ENCODE measurements at regions not wholly inside any gene's neighbourhood (a gene's known extent, or its start where the extent isn't known, plus 50 kb on each side); places are given as distances from the start of the nearest gene placed in this dataset.

- H3K27me3 ChIP-seq (ENCODE audit: control insufficient read depth, insufficient read depth, low read length) = no peaks in the 10 kb centered on the region
- no peak overlapping the region for H3K27ac Mint-ChIP-seq
- H3K4me1 ChIP-seq (ENCODE audit: control insufficient read depth, insufficient read depth, low read length) = no peaks in the 10 kb centered on the region
- H3K9me3 ChIP-seq (ENCODE audit: control insufficient read depth, insufficient read depth, low read length) = no peaks in the 10 kb centered on the region
- no peak overlapping the region for H3K27ac ChIP-seq (ENCODE audit: low read length)
- intact Hi-C loops (cut with micrococcal nuclease) = no loop called here
- no peaks in the 10 kb centered on the region for H3K9me3 Mint-ChIP-seq
- TF ChIP-seq CTCF (IDR thresholded peaks at IDR 0.05) = peak; percentile 35
- ATAC-seq = peak in 1 of 3 donors; percentile 30
- peaks cover 0 to 14% of the 10 kb centered on the region in 2 donors for H3K4me1 Mint-ChIP-seq
- no peak overlapping the region for H3K4me3 ChIP-seq (ENCODE audit: low read length)
- DNase-seq = peak in 1 of 2 donors; percentile 29
- no peaks in the 10 kb centered on the region for H3K36me3 Mint-ChIP-seq
- 26% methylated on average over 30 of the region's 30 CpGs for WGBS (ENCODE audit: insufficient coverage)
- peaks cover 21 to 22% of the 10 kb centered on the region in 2 donors for H3K27me3 Mint-ChIP-seq (ENCODE audit: low read depth in 2 of 2)
- H3K4me3 Mint-ChIP-seq = no peak overlapping the region
- no peaks in the 10 kb centered on the region for H3K36me3 ChIP-seq (ENCODE audit: control insufficient read depth, insufficient read depth, low read length)
Measured at GRCh38 chr7:131692131-131692960, 135.9 kb upstream of the PODXL start.

DNA sequence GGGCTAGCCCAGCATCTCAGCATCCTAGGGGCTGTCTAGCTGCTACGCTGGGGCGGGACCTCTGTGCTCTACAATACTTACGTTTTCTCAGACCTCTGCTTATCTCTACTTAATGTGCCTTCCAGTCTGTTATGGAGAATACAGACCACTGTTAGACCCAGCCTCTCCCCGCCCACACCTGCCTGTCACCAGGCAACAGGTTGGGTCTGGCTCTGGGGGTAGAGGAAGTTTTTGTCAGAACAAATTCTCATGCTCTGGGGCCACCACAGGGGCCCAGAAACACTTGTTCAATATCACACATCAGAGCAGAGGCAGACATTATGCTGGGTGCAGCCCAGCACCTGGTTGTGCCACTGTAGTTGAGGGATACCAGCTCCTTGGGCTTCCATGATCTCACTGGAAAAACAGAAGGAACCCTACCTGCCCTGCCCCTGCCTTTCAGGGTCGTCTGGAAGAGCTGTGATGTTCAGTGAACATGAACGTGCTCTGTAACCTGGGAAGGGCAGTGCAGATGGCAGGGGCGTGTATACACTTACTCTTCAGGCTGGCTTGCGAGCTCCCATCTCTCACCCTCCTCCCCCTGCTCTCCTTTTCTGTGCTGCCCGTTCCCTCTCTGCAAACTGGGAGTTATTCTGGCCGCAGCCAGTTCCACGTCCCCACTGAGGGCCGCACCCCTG, 135.2 kb upstream of the PODXL start:
- Mint-ChIP-seq H3K9me3 (no peaks in the 10 kb centered on the region), H3K27me3 (ENCODE audit: low read depth in 2 of 2) (peaks cover 22 to 24% of the 10 kb centered on the region in 2 donors), H3K4me3 (no peak overlapping the region), H3K36me3 (no peaks in the 10 kb centered on the region), H3K27ac (no peak overlapping the region), H3K4me1 (peaks cover 0 to 14% of the 10 kb centered on the region in 2 donors)
- WGBS (ENCODE audit: insufficient coverage) = 46% methylated on average over 11 of the region's 12 CpGs
- Histone ChIP-seq H3K36me3 (ENCODE audit: control insufficient read depth, insufficient read depth, low read length) (no peaks in the 10 kb centered on the region), H3K27me3 (ENCODE audit: control insufficient read depth, insufficient read depth, low read length) (no peaks in the 10 kb centered on the region), H3K9me3 (ENCODE audit: control insufficient read depth, insufficient read depth, low read length) (no peaks in the 10 kb centered on the region), H3K27ac (ENCODE audit: low read length) (no peak overlapping the region), H3K4me3 (ENCODE audit: low read length) (no peak overlapping the region), H3K4me1 (ENCODE audit: control insufficient read depth, insufficient read depth, low read length) (no peaks in the 10 kb centered on the region)
- TF ChIP-seq CTCF (IDR thresholded peaks at IDR 0.05) = no peak
- DNase-seq = no peak
- intact Hi-C loops (cut with micrococcal nuclease) = no loop called here
- ATAC-seq = no peak

DNA sequence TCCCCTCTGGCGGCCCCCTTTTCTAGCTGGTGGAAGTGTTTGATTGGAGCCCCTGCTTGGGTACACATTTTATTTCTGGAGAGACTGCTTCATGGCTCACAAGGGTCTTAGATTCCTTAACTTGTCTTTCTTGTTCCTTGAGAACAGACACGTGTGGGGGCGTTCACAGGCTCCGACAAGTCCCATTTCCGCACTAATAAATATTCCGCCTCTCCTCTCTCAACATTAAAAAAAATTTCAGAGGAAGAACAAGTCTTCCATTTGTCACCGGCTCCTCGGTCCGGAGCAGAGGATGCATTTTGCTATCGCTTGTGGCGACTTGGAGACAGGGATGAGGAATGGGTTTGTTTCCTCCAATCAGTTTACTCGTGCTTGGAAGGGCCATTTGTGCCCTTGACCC, 134.0 kb upstream of the PODXL start:
- H3K27me3 Mint-ChIP-seq (ENCODE audit: low read depth in 2 of 2) = peaks cover 22 to 24% of the 10 kb centered on the region in 2 donors
- H3K27me3 ChIP-seq (ENCODE audit: control insufficient read depth, insufficient read depth, low read length) = no peaks in the 10 kb centered on the region
- intact Hi-C loops (cut with micrococcal nuclease) = no loop called here

More for the DNA sequence above, 134.0 kb upstream of the PODXL start:
- Histone ChIP-seq H3K27ac (ENCODE audit: low read length) (no peak overlapping the region), H3K36me3 (ENCODE audit: control insufficient read depth, insufficient read depth, low read length) (no peaks in the 10 kb centered on the region), H3K4me1 (ENCODE audit: control insufficient read depth, insufficient read depth, low read length) (no peaks in the 10 kb centered on the region), H3K9me3 (ENCODE audit: control insufficient read depth, insufficient read depth, low read length) (no peaks in the 10 kb centered on the region), H3K4me3 (ENCODE audit: low read length) (no peak overlapping the region)
- TF ChIP-seq CTCF (IDR thresholded peaks at IDR 0.05) = no peak
- DNase-seq = no peak
- Mint-ChIP-seq H3K36me3 (no peaks in the 10 kb centered on the region), H3K4me3 (no peak overlapping the region), H3K27ac (no peak overlapping the region), H3K9me3 (no peaks in the 10 kb centered on the region), H3K4me1 (peaks cover 0 to 14% of the 10 kb centered on the region in 2 donors)
- 77% methylated on average over 12 of the region's 12 CpGs for WGBS (ENCODE audit: insufficient coverage)
- no peak for ATAC-seq
